NCI-H2029 treated with DMSO at 0.1 percent for 48 hours (cell line): ENCODE measurements at regions not wholly inside any gene's neighbourhood (a gene's known extent, or its start where the extent isn't known, plus 50 kb on each side); places are given as distances from the start of the nearest gene placed in this dataset.

ENCODE experiments used
- DNase-seq: peaks from one replicate; lab custom pipeline; 2025; lab: John Stamatoyannopoulos, UW

GRCh38 chr9:13755551-13755950 lies 476.1 kb upstream of the MPDZ start:
- no peak for DNase-seq

- DNase-seq: no peak
Measured at GRCh38 chr9:13750639-13751038, 471.1 kb upstream of the MPDZ start.

GRCh38 chr9:13750061-13750460 lies 470.6 kb upstream of the MPDZ start:
- DNase-seq: no peak

- DNase-seq: no peak
Measured at GRCh38 chr9:13746876-13747275, 467.4 kb upstream of the MPDZ start.

- no peak for DNase-seq
Measured at GRCh38 chr9:13744261-13744901, 464.9 kb upstream of the MPDZ start.

- DNase-seq: no peak
Measured at GRCh38 chr9:13737885-13738284, 458.4 kb upstream of the MPDZ start.

GRCh38 chr9:13735181-13735580 lies 455.7 kb upstream of the MPDZ start:
- no peak for DNase-seq

- DNase-seq: no peak
Measured at GRCh38 chr9:13734601-13735000, 455.1 kb upstream of the MPDZ start.

- no peak for DNase-seq
Measured at GRCh38 chr9:13732290-13732689, 452.8 kb upstream of the MPDZ start.

GRCh38 chr9:13731637-13732036 lies 452.1 kb upstream of the MPDZ start:
- DNase-seq: no peak

- no peak for DNase-seq
Measured at GRCh38 chr9:13729955-13730354, 450.5 kb upstream of the MPDZ start.

- no peak for DNase-seq
Measured at GRCh38 chr9:13728917-13729811, 449.7 kb upstream of the MPDZ start.

- no peak for DNase-seq
Measured at GRCh38 chr9:13728131-13728530, 448.6 kb upstream of the MPDZ start.

- DNase-seq: no peak
Measured at GRCh38 chr9:13726746-13727145, 447.3 kb upstream of the MPDZ start.

GRCh38 chr9:13725516-13725915 lies 446.0 kb upstream of the MPDZ start:
- DNase-seq: no peak

- DNase-seq: no peak
Measured at GRCh38 chr9:13721481-13722235, 442.2 kb upstream of the MPDZ start.

GRCh38 chr9:13719981-13720676 lies 440.6 kb upstream of the MPDZ start:
- DNase-seq: no peak

GRCh38 chr9:13719446-13719845 lies 440.0 kb upstream of the MPDZ start:
- DNase-seq: no peak

GRCh38 chr9:13718539-13718938 lies 439.0 kb upstream of the MPDZ start:
- no peak for DNase-seq

- DNase-seq: no peak
Measured at GRCh38 chr9:13718086-13718485, 438.6 kb upstream of the MPDZ start.

GRCh38 chr9:13717322-13718054 lies 438.0 kb upstream of the MPDZ start:
- DNase-seq: no peak
